Right cardiac atrium (tissue), 5 donors: ENCODE measurements at regions not wholly inside any gene's neighbourhood (a gene's known extent, or its start where the extent isn't known, plus 50 kb on each side); places are given as distances from the start of the nearest gene placed in this dataset.

Source experiments
- ATAC-seq, 2 donors: fragments of 200-7000 bp; cut with Tn5 transposase; one replicate each; pipeline versions ENCODE4 v1.8.0 to v1.9.1; 2020; ENCODE audit warnings: moderate library complexity in 2 of 2, mild to moderate bottlenecking in 1 of 2
- DNase-seq, 3 donors: peaks; one replicate each; pipeline ENCODE4 v3.0.0-alpha.2; 2020
- H3K27ac ChIP-seq: one replicate; pipeline ENCODE4 v1.5.1; 2013; ENCODE audit warnings: mild to moderate bottlenecking, low read length, control low read depth, moderate library complexity
- H3K27me3 ChIP-seq: one replicate; pipeline ENCODE4 v1.6.1; 2013; ENCODE audit not compliant: control insufficient read depth, insufficient read depth
- H3K4me1 ChIP-seq: one replicate; pipeline ENCODE4 v1.6.1; 2013; ENCODE audit warnings: low read length; ENCODE audit not compliant: control insufficient read depth, insufficient read depth
- H3K4me3 ChIP-seq: one replicate; pipeline ENCODE4 v1.5.1; 2013; ENCODE audit warnings: low read length, control low read depth
- H3K9me3 ChIP-seq: one replicate; pipeline ENCODE4 v1.6.1; 2013; ENCODE audit warnings: low read length; ENCODE audit not compliant: control insufficient read depth
- WGBS: extraction: QIAGEN DNeasy Blood & Tissue Kit; methylation state at CpG from one replicate; pipeline ENCODE4 v1.1.7; 2013; 5-methylcytosine and 5-hydroxymethylcytosine counted together
- intact Hi-C, 4 donors: fragments of 100-400 bp; cut with DNase I; formaldehyde crosslinking; loops; one replicate each; pipeline versions ENCODE4 v1.11.0 to v1.14.0; 2022 to 2023
- donor health status: healthy with polysubstance abuse.
- donor health status: DM: no; HTN: yes; CAD: no.
- donor health status: DM: no; HTN: no; CAD: no.
- donor health status: DM: no; HTN: yes; CAD: no; lungs with severe emphysema.
- donor health status: DM: yes; HTN: yes; CAD: no.

DNA sequence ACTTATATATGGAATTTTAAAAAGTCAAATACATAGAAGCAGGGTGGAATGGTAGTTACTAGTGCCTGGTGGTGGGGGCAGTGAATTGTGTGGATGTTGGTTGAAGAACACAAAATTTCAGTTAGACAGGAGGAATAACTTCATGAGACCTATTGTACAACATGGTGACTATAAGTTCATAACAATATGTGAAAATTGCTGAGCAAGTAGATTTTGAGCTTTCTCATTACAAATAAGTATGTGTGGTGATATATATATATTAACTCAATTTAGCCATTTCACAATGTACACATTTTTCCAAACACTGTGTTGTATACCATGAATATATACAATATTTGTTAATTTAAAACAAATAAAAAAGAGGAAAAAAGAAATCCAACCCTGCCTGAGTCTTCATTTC lies 641.1 kb downstream of the DIAPH3 start:
- Histone ChIP-seq H3K4me3 (no peak overlapping the region), H3K4me1 (no peaks in the 10 kb centered on the region), H3K9me3 (no peaks in the 10 kb centered on the region), H3K27ac (no peak overlapping the region), H3K27me3 (no peaks in the 10 kb centered on the region)
- intact Hi-C loops, result loop anchor here in 1 of 4 donors (10.0 kb wide), 1 partner anchor 78 kb away; no protein-coding TSS in a partner anchor
- no peak for ATAC-seq
- no peak for DNase-seq

DNA sequence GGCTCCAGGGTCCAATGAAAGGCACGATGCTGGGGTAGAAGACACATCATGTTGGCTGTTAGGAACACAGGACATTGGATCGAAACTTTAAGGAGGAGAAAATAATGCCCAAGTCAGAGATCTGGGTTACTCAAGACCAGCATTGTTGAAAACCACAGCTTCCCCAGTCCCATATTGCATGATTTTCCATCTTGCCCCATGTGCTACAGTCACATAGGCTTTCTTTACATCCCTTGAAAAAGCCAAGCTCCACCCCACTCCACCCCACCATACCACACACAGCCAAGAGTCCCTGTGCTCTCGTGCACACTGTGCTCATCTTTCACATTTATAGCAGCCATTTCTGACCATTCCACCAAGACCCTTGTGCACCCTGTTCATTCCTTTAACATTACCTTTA lies 636.2 kb downstream of the DIAPH3 start:
- DNase-seq, result no peak
- Histone ChIP-seq H3K4me1 (peaks cover 2% of the 10 kb centered on the region), H3K27me3 (no peaks in the 10 kb centered on the region), H3K4me3 (no peak overlapping the region), H3K9me3 (no peaks in the 10 kb centered on the region), H3K27ac (no peak overlapping the region)
- ATAC-seq, result no peak
- intact Hi-C loops, result loop anchor here in 1 of 4 donors (10.0 kb wide), 1 partner anchor 83 kb away; no protein-coding TSS in a partner anchor
- 89% methylated on average over 3 of the region's 3 CpGs for WGBS

DNA sequence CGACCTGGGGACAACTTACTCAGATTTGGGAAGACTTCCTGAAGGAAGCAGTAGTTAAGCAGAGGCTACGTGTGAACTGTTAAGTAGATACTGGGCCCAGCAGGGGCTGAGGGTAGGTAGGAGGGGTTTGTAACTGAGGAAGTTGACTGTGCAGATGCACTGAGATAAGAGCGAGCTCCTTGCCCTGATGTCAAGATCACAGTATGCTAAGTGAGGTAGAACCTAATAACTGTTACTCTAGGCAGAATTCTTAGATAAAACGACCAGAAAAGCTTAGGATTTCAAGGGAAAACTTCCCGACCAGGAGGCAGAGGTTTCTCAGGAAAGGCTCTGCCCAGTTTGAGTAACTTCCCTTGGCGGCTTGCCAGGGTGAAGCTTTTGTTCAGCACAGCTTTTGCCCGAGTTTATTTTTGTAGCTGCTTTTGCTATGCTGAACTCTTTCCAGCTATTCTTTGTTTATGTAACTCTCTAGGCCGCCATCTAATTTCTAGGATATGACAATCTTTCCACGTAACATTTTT lies 632.1 kb downstream of the DIAPH3 start:
- peak; percentile 89 to 98 for ATAC-seq
- intact Hi-C loops, result no loop called here
- peak; percentile 90 to 94 (median 90) for DNase-seq
- Histone ChIP-seq H3K27me3 (no peaks in the 10 kb centered on the region), H3K9me3 (no peaks in the 10 kb centered on the region), H3K4me3 (no peak overlapping the region), H3K27ac (peak overlapping the region; percentile 48), H3K4me1 (peaks cover 4% of the 10 kb centered on the region)
- WGBS, result 12% methylated on average over 9 of the region's 9 CpGs

DNA sequence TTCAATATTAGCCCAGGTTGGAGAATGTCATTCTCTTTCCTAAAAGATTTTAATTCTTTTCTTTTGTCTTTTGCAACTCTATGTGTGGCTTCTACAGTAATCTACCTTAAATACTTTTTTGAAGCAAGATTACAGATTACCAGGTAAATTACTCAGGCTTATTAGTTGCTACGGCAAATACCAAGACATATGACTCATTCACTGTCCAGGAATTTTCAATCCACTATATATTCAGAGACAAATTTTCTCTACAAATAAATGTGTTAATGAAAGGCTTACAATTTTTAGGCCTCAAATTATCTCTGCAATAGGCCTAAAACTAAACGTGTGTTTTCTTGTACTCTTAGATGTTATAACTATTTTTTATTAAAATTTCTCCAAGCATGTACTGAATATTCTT lies 631.3 kb downstream of the DIAPH3 start:
- WGBS, result 86% methylated on average over 2 of the region's 2 CpGs
- no peaks in the 10 kb centered on the region for H3K9me3 ChIP-seq
- no peak overlapping the region for H3K27ac ChIP-seq
- no peak for ATAC-seq
- intact Hi-C loops, result no loop called here
- no peaks in the 10 kb centered on the region for H3K27me3 ChIP-seq
- peaks cover 4% of the 10 kb centered on the region for H3K4me1 ChIP-seq
- DNase-seq, result no peak
- H3K4me3 ChIP-seq, result no peak overlapping the region

DNA sequence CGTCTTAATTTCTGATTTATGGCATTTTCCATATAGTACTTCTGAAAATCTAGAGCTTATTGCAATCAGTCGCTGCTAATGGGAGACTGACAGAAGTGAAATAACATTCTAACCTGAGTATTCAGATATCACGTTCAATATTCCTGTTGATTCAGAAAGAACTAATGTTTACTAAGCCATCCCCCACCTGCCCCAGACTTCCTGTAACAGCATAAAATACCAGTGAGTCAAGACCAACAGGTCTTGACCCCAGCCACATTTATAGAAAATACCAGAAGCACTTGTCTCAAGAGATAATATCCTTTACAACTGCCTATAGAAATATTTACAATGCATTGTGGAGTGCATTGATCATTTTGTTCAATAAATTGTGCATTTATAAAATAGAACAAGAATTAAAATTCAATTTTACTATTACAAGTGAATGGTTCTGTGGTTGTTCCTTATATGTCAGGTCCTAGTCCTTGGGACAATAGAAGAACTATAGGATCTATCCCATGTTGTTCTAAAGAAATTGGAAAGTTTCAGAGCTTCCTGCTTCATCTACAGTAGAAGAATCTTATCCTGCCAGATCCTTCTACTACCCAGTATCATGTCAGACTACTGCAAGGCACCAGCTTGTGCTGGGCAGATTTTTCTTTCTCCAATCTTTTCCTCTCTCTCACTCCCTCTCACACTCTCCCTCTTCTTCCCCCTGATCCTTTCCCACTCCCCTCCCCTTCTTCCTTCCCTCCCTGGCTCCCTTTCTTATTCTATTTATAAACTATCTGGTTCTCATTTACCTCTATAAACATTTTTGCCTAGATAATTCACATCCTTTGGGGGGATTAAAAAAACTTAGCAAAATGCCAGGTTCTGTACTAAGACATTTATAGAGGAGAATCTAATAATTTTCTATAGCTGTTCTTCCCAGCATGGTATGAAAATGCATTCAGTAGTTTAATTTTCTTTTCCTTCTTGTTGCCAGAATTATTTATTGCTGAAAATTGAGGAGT lies 629.9 kb downstream of the DIAPH3 start:
- no peaks in the 10 kb centered on the region for H3K9me3 ChIP-seq
- no peak for ATAC-seq
- H3K4me1 ChIP-seq, result peaks cover 4% of the 10 kb centered on the region
- DNase-seq, result no peak
- 85% methylated on average over 3 of the region's 3 CpGs for WGBS
- intact Hi-C loops, result no loop called here
- no peak overlapping the region for H3K4me3 ChIP-seq
- H3K27me3 ChIP-seq, result no peaks in the 10 kb centered on the region
- H3K27ac ChIP-seq, result no peak overlapping the region

DNA sequence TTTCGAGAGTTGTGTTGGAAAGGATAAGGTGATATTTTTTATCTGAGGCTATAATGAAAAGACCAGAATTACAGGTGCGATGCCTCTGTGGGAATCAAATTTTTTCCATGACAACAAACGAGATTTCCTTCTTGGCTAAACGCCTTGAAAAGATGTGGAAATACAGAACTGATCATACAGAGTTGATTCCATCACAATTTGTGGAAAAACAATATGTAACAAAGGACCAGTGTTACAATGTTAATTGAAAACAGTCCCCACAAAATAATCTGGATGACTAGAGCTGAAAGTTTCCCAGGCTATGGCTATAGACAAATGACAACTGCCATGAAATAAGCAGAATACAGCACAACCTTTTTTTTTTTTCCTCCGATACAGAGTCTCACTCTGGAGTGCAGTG lies 628.9 kb downstream of the DIAPH3 start:
- no peaks in the 10 kb centered on the region for H3K27me3 ChIP-seq
- ATAC-seq (no peak), DNase-seq (no peak)
- H3K27ac ChIP-seq, result no peak overlapping the region
- peaks cover 4% of the 10 kb centered on the region for H3K4me1 ChIP-seq
- H3K4me3 ChIP-seq, result no peak overlapping the region
- 66% methylated on average over 5 of the region's 5 CpGs for WGBS
- H3K9me3 ChIP-seq, result no peaks in the 10 kb centered on the region
- intact Hi-C loops, result no loop called here

DNA sequence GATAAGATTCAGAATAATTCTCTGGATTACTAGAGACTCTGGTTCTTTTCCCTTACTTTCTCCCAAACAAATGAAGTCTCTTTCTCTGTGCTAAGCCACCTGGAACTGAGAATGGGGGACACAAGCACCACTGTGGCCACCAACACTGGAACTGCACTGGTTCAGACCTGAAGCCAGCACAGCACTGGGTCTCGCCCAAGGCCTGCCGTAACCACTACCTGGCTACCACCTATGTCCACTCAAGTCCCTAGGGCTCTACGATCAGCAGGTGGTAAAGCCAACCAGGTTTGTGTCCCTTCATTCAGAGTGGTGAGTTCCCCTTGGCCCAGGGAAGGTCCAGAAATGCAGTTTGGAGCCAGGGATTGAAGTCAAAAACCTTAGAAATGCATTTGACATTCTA lies 626.2 kb downstream of the DIAPH3 start:
- Histone ChIP-seq H3K9me3 (no peaks in the 10 kb centered on the region), H3K4me3 (no peak overlapping the region), H3K27me3 (no peaks in the 10 kb centered on the region), H3K4me1 (peaks cover 2% of the 10 kb centered on the region), H3K27ac (no peak overlapping the region)
- intact Hi-C loops, result no loop called here
- 97% methylated on average over 3 of the region's 3 CpGs for WGBS
- no peak for DNase-seq
- ATAC-seq, result no peak

DNA sequence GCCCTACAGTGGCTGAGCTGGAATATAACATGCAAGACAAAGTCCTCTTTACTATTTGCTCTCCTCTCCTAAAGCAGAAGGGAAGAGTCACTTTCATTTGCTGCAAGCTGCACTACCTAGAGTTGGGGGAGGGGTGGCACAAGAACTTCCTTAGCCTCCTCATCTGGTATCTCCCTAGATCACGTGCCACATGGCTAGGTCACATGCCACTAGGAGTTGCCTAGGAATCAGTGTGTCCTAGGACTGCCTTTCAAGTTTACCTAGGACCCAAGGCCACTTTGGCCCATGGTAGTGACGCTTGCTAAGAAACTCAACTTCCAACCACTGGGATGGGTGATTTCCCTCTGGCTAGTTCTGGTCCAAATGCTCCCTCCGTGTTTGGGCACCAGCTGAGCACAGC lies 625.2 kb downstream of the DIAPH3 start:
- ATAC-seq, result no peak
- intact Hi-C loops, result no loop called here

DNA sequence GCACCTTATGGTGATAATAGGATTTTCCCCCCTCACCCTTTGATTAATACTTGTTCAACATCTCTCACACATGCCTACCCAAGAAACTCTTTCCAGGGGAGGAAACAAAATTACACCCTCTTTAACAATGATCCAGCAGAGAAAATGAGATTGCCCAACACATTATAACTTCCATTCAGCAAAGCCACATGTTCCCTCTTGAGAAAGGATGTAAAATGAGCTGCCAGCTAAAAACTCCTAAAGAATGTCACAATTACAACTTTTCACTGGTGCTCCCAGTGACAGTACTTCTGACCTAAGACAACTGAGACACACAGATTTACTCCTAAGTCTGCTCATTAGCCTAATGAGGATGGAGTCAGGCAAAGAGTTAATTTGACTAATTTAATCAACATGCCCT lies 621.4 kb downstream of the DIAPH3 start:
- H3K27ac ChIP-seq, result no peak overlapping the region
- no peak for ATAC-seq
- no peak for DNase-seq
- intact Hi-C loops, result no loop called here
- no peaks in the 10 kb centered on the region for H3K27me3 ChIP-seq
- no peak overlapping the region for H3K4me3 ChIP-seq
- H3K4me1 ChIP-seq, result no peaks in the 10 kb centered on the region
- no peaks in the 10 kb centered on the region for H3K9me3 ChIP-seq

More for the DNA sequence above, 625.2 kb downstream of the DIAPH3 start:
- peaks cover 2% of the 10 kb centered on the region for H3K4me1 ChIP-seq
- no peak overlapping the region for H3K4me3 ChIP-seq
- DNase-seq, result no peak
- WGBS, result 49% methylated on average over 3 of the region's 3 CpGs
- H3K9me3 ChIP-seq, result no peaks in the 10 kb centered on the region
- H3K27ac ChIP-seq, result no peak overlapping the region
- H3K27me3 ChIP-seq, result no peaks in the 10 kb centered on the region

DNA sequence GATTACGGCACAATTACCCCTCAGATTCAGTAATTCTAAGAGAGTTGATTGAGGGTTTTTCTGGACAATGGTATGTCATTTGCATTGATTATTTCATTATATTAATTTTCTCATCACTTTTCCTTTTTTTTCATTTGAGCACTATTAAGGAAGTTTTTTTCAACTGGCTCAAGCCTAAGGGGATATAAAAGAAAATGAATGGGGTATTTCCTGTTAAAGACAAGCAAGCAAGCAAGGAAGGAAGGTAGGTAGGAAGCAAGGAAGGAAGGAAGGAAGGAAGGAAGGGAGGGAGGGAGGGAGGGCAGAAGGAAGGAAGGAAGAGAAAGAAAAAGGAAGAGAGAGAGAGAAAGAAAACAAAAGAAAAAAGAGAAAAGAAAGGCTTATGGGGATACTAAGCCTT lies 620.3 kb downstream of the DIAPH3 start:
- ATAC-seq (no peak), DNase-seq (no peak)
- Histone ChIP-seq H3K4me3 (no peak overlapping the region), H3K9me3 (no peaks in the 10 kb centered on the region), H3K27me3 (no peaks in the 10 kb centered on the region), H3K4me1 (no peaks in the 10 kb centered on the region), H3K27ac (no peak overlapping the region)
- intact Hi-C loops, result no loop called here
- WGBS, result 94% methylated on average over 1 of the region's 1 CpG

DNA sequence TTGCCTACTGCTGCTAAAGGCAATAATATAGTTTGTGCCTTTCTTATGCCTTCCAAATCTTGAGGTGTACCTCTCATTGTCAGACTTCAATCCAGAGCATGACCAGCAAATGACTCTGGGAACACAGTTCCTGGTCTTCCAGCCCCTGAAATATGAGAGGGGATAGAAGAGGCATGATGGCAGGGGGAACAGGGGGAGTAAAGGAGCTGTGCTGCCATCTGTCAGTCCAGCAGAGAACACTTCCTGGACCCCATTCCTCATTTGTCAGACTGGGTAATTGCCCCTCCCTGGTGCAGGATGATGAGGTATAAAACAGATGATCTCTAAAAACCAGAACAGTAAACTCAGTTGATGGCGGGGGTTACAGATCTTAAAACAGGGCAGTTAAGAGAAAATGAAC lies 618.7 kb downstream of the DIAPH3 start:
- DNase-seq (no peak), ATAC-seq (no peak)
- 96% methylated on average over 1 of the region's 1 CpG for WGBS
- H3K9me3 ChIP-seq, result no peaks in the 10 kb centered on the region
- intact Hi-C loops, result no loop called here
- no peaks in the 10 kb centered on the region for H3K4me1 ChIP-seq
- no peak overlapping the region for H3K4me3 ChIP-seq
- no peak overlapping the region for H3K27ac ChIP-seq
- no peaks in the 10 kb centered on the region for H3K27me3 ChIP-seq
